Thyroid gland (tissue), 4 donors: ENCODE measurements at regions not wholly inside any gene's neighbourhood (a gene's known extent, or its start where the extent isn't known, plus 50 kb on each side); places are given as distances from the start of the nearest gene placed in this dataset.

ENCODE experiments used
- CTCF ChIP-seq, 6 experiments: fragments of 200-600 bp in 3 of 6; fragments of 450-650 bp in 3 of 6; sonication (generic) in 3 of 6; IDR thresholded peaks; one replicate each; pipeline ENCODE4 v1.5.1; 2016 to 2019; ENCODE audit warnings: antibody characterized with exemption in 6 of 6, mild to moderate bottlenecking in 2 of 6, inconsistent platforms in 1 of 6, moderate library complexity in 1 of 6
- POLR2A ChIP-seq, 2 donors: fragments of 450-650 bp; IDR thresholded peaks; one replicate each; pipeline ENCODE4 v1.6.1; 2017; ENCODE audit warnings: antibody characterized with exemption in 2 of 2, mild to moderate bottlenecking in 2 of 2, moderate library complexity in 1 of 2

GRCh38 chr16:5873221-5873620 is 775.6 kb upstream of the EEF2KMT start:
- TF ChIP-seq CTCF (IDR thresholded peaks at IDR 0.05) (no peak), POLR2A (IDR thresholded peaks at IDR 0.05) (no peak)
